ENCODE measurements at regions not wholly inside any gene's neighbourhood (a gene's known extent, or its start where the extent isn't known, plus 50 kb on each side); places are given as distances from the start of the nearest gene placed in this dataset.

DNA sequence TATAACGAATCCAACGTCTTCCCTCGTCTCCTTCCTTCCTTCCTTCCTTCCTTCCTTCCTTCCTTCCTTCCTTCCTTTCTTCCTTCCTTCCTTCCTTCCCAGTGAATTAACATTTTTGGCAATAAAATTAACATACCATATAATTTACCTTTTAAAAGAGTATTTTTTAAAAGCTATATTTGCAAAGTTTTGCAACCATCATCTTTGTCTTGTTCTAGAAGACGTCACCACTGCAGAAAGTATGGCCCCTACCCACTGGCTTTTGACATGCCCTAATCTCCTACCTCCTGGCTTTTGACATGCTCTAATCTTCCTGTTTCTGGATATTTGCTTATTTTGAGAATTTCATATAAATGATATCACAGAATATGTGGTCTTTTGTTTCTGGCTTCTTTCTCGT, 1023.9 kb upstream of the ZEB2 start:
- Mint-ChIP-seq H3K4me3 (ENCODE audit: low read depth) (no peak overlapping the region), H3K9me3 (ENCODE audit: low read depth) (peaks cover 14% of the 10 kb centered on the region), H3K4me1 (ENCODE audit: low read depth) (no peaks in the 10 kb centered on the region), H3K27ac (no peak overlapping the region), H3K36me3 (ENCODE audit: insufficient read depth) (no peaks in the 10 kb centered on the region), H3K27me3 (no peaks in the 10 kb centered on the region)
- TF ChIP-seq, protein P1, sequence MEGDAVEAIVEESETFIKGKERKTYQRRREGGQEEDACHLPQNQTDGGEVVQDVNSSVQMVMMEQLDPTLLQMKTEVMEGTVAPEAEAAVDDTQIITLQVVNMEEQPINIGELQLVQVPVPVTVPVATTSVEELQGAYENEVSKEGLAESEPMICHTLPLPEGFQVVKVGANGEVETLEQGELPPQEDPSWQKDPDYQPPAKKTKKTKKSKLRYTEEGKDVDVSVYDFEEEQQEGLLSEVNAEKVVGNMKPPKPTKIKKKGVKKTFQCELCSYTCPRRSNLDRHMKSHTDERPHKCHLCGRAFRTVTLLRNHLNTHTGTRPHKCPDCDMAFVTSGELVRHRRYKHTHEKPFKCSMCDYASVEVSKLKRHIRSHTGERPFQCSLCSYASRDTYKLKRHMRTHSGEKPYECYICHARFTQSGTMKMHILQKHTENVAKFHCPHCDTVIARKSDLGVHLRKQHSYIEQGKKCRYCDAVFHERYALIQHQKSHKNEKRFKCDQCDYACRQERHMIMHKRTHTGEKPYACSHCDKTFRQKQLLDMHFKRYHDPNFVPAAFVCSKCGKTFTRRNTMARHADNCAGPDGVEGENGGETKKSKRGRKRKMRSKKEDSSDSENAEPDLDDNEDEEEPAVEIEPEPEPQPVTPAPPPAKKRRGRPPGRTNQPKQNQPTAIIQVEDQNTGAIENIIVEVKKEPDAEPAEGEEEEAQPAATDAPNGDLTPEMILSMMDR (IDR thresholded peaks at IDR 0.05; ENCODE audit: unreplicated experiment), result no peak
- DNase-seq (ENCODE audit: low spot score, unreplicated experiment), result no peak

DNA sequence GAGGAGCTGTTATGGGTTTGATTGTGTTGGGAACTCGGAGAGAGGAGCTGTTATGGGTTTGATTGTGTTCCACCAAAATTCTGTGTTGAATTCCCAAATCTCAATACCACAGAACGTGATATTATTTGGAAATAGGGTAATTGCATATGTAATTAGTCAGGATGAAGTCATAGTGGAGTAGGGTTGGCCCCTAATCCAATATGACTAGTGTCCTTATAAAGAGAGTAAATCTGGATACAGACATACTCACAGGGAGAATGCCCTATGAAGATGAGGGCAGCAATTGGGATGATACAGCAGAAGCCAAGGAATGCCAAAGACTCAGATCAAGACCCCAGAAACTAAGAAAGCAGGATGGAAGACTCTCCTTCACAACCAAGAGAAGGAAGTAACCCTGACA, 1023.2 kb upstream of the ZEB2 start:
- no peak for DNase-seq (ENCODE audit: low spot score, unreplicated experiment)
- Mint-ChIP-seq H3K4me3 (ENCODE audit: low read depth) (no peak overlapping the region), H3K9me3 (ENCODE audit: low read depth) (peaks cover 12% of the 10 kb centered on the region), H3K27me3 (no peaks in the 10 kb centered on the region), H3K4me1 (ENCODE audit: low read depth) (no peaks in the 10 kb centered on the region), H3K36me3 (ENCODE audit: insufficient read depth) (no peaks in the 10 kb centered on the region), H3K27ac (no peak overlapping the region)
- TF ChIP-seq, protein P1 (IDR thresholded peaks at IDR 0.05; ENCODE audit: unreplicated experiment), result no peak

DNA sequence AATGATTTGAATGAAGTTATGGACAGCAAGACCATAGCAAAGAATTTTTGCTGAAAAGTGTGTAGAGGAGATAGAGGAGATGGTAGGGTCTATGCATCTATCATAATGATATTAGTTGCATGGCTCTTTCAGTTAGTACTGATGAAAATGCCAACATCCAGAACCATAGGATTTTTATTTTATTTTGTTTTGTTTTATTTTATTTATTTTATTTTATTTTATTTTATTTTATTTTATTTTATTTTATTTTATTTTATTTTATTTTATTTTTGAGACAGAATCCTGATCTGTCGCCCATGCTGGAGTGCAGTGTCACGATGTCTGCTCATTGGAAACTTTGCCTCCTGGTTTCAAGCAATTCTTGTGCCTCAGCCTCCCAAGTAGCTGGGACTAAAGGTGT, 1021.1 kb upstream of the ZEB2 start:
- no peaks in the 10 kb centered on the region for H3K36me3 Mint-ChIP-seq (ENCODE audit: insufficient read depth)
- peaks cover 12% of the 10 kb centered on the region for H3K9me3 Mint-ChIP-seq (ENCODE audit: low read depth)
- no peak overlapping the region for H3K27ac Mint-ChIP-seq
- DNase-seq (ENCODE audit: low spot score, unreplicated experiment), result no peak
- TF ChIP-seq, protein P1 (IDR thresholded peaks at IDR 0.05; ENCODE audit: unreplicated experiment), result no peak
- H3K4me1 Mint-ChIP-seq (ENCODE audit: low read depth), result no peaks in the 10 kb centered on the region
- H3K4me3 Mint-ChIP-seq (ENCODE audit: low read depth), result no peak overlapping the region
- H3K27me3 Mint-ChIP-seq, result no peaks in the 10 kb centered on the region

DNA sequence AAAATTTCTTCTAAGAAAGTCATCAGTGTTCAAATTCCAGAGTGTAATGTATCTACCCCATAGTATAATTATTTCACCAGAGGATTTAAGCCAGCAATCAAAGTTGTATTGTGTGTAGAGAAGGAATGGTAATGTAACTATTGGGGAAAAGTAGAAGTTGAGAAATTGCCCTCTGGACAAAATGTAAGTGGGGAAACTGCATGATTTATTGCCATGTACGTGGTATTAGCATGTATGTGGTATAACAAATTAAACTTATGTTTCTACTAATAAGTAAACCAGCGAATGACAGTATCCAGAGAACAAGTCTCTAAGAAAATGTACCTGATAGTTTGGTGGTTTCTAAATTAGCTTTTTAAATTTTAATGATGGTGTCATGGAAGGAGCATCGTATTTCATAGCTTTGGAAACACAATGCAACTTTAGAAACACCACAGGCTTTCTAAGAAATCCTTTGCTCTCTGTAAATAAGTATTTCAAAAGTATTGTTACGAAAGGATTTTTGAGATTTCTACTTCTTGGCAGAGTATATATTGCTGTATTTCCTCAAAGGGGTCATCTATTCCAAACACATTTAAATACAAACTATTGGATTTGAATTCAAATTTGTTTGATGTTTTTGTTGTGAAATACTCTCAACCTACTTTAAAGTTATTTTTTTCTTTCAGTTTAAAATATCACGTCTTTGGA, 1018.9 kb upstream of the ZEB2 start:
- DNase-seq (ENCODE audit: low spot score, unreplicated experiment), result no peak
- TF ChIP-seq, protein P1 (IDR thresholded peaks at IDR 0.05; ENCODE audit: unreplicated experiment), result no peak
- Mint-ChIP-seq H3K4me1 (ENCODE audit: low read depth) (no peaks in the 10 kb centered on the region), H3K36me3 (ENCODE audit: insufficient read depth) (no peaks in the 10 kb centered on the region), H3K27ac (no peak overlapping the region), H3K9me3 (ENCODE audit: low read depth) (peaks cover 12% of the 10 kb centered on the region), H3K4me3 (ENCODE audit: low read depth) (no peak overlapping the region), H3K27me3 (peaks cover 2% of the 10 kb centered on the region)

DNA sequence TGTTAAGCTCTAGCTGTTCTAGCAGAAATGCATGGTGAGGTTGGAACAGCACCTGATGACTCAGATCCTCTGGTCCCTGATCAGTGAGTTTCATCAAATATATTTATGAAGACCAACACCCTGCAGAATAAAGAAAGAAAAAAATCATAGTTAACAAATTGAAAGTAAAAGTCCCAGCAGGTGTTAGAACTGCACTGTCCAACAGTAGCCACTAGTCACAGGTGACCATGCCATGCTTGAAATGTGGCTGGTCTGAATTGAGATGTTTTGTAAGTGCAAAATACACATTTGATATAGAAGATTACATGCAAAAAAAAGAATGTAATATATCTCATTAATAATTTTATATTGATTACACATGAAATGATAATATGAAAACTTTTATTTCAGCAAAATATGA, 1010.7 kb upstream of the ZEB2 start:
- DNase-seq (ENCODE audit: low spot score, unreplicated experiment), result no peak
- Mint-ChIP-seq H3K36me3 (ENCODE audit: insufficient read depth) (no peaks in the 10 kb centered on the region), H3K9me3 (ENCODE audit: low read depth) (no peaks in the 10 kb centered on the region), H3K4me3 (ENCODE audit: low read depth) (no peak overlapping the region), H3K4me1 (ENCODE audit: low read depth) (no peaks in the 10 kb centered on the region), H3K27ac (no peak overlapping the region), H3K27me3 (peaks cover 1% of the 10 kb centered on the region)
- TF ChIP-seq, protein P1 (IDR thresholded peaks at IDR 0.05; ENCODE audit: unreplicated experiment), result no peak

Measured in progenitor cell of endocrine pancreas (in vitro differentiated cells).